ENCODE measurements at regions not wholly inside any gene's neighbourhood (a gene's known extent, or its start where the extent isn't known, plus 50 kb on each side); places are given as distances from the start of the nearest gene placed in this dataset.

DNA sequence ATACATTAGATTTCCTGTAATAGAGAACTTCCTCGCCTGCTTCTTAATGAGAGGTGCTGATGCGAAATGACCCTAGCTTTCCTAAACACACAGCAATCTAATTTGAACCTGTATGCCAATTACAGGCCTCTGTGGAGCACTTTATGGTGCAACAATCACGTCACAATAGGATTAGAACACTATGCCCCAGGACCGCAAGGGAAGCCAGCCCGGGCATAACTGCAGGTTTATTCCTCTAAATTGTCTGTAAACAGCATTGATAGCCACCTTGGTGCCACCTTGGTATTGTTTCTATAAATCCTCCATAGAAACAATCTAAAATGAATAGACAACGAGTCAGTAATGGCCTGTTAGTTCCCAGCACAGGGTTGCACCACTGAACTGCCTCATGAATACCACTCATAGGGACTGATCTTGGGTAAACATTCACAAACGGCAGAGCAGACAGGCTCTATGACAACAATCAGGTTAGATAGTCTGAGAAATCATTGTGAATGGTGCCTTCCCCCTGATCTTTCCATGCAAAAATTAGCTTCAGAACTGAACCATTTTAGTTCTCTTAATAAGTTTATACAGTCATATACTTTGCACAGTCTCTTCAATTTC, 182.5 kb upstream of the OBI1 start:
- no peaks in the 10 kb centered on the region for H3K9me3 Mint-ChIP-seq
- DNase-seq: no peak
- TF ChIP-seq, protein P1, sequence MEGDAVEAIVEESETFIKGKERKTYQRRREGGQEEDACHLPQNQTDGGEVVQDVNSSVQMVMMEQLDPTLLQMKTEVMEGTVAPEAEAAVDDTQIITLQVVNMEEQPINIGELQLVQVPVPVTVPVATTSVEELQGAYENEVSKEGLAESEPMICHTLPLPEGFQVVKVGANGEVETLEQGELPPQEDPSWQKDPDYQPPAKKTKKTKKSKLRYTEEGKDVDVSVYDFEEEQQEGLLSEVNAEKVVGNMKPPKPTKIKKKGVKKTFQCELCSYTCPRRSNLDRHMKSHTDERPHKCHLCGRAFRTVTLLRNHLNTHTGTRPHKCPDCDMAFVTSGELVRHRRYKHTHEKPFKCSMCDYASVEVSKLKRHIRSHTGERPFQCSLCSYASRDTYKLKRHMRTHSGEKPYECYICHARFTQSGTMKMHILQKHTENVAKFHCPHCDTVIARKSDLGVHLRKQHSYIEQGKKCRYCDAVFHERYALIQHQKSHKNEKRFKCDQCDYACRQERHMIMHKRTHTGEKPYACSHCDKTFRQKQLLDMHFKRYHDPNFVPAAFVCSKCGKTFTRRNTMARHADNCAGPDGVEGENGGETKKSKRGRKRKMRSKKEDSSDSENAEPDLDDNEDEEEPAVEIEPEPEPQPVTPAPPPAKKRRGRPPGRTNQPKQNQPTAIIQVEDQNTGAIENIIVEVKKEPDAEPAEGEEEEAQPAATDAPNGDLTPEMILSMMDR (IDR thresholded peaks at IDR 0.05): no peak
- H3K27me3 Mint-ChIP-seq (ENCODE audit: low read depth, poor library complexity): peaks cover 9% of the 10 kb centered on the region
- H3K36me3 Mint-ChIP-seq (ENCODE audit: low read depth): no peaks in the 10 kb centered on the region
- peaks cover 12% of the 10 kb centered on the region for H3K4me1 Mint-ChIP-seq
- H3K27ac Mint-ChIP-seq: no peak overlapping the region
- no peak overlapping the region for H3K4me3 Mint-ChIP-seq

DNA sequence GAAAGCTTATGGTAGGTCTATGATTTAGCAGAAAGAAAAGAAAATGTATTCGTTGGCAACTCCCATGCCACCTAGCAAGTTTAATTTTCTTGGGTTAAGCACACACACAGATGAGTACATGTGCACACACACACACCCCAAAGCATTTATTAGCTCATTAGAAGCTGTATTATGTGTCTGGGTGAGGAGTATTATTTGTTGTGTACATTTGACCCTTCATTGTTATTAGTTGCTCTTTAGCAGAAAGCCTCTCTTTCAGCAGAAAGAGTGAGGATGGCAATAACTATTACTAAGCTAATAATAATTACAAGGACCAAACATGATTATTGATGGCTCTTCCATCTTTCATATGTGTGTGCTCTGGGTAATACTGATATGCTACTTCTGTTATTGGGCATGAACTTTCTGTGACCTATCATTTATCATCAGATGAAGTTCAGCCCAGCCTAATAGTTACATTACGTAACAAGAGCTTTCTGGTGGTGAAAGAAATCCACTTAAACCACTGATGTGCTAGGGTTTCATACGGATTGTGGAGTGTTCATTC, 177.4 kb upstream of the OBI1 start:
- H3K27ac Mint-ChIP-seq: no peak overlapping the region
- TF ChIP-seq, protein P1 (IDR thresholded peaks at IDR 0.05): no peak
- no peaks in the 10 kb centered on the region for H3K36me3 Mint-ChIP-seq (ENCODE audit: low read depth)
- no peak for DNase-seq
- peaks cover 4% of the 10 kb centered on the region for H3K27me3 Mint-ChIP-seq (ENCODE audit: low read depth, poor library complexity)
- H3K4me1 Mint-ChIP-seq: peaks cover 39% of the 10 kb centered on the region
- H3K4me3 Mint-ChIP-seq: no peak overlapping the region
- no peaks in the 10 kb centered on the region for H3K9me3 Mint-ChIP-seq

DNA sequence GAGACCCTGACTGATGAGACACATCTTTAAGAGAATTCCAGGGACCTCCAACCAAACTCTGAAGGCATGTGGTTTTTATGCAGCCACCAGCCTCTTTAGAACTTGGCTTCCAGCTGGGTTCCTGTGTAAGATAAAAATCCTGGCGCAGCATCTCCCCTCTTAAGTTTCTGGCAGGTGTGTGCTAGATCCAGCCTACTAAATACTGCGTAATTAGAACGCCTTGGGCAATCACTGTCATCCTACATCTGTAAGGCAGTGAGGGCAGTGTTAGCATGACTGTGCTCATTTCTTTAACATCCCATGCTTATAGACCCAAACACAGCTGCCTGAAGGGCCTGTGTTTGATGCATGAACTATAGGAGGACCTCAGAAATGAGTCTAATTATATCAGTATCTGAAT, 173.5 kb upstream of the OBI1 start:
- no peak for DNase-seq
- TF ChIP-seq, protein P1 (IDR thresholded peaks at IDR 0.05): no peak
- no peaks in the 10 kb centered on the region for H3K27me3 Mint-ChIP-seq (ENCODE audit: low read depth, poor library complexity)
- H3K36me3 Mint-ChIP-seq (ENCODE audit: low read depth): no peaks in the 10 kb centered on the region
- H3K4me1 Mint-ChIP-seq: peaks cover 39% of the 10 kb centered on the region
- no peak overlapping the region for H3K4me3 Mint-ChIP-seq
- no peaks in the 10 kb centered on the region for H3K9me3 Mint-ChIP-seq
- H3K27ac Mint-ChIP-seq: no peak overlapping the region

DNA sequence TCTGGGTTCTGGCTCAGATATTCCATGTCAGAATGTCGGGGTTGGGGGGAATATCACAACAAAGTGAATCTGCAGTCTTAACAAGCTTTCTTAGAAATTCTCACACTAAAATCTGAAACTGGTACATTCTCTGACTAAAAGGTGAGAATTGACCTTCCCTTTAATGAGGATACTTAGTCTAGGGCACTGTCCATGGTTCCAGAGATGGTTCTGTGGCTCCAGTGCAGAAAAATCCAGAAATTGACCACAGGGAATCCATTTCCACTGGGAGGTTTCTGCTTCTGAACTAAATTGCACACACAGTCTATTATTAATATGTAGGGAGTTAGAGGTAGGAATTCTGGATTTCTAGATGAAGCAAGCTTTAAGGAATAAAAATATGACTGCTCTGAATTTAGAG, 171.6 kb upstream of the OBI1 start:
- no peaks in the 10 kb centered on the region for H3K9me3 Mint-ChIP-seq
- DNase-seq: no peak
- H3K27me3 Mint-ChIP-seq (ENCODE audit: low read depth, poor library complexity): no peaks in the 10 kb centered on the region
- H3K4me1 Mint-ChIP-seq: peaks cover 28% of the 10 kb centered on the region
- H3K27ac Mint-ChIP-seq: no peak overlapping the region
- H3K36me3 Mint-ChIP-seq (ENCODE audit: low read depth): no peaks in the 10 kb centered on the region
- no peak overlapping the region for H3K4me3 Mint-ChIP-seq
- TF ChIP-seq, protein P1 (IDR thresholded peaks at IDR 0.05): no peak

DNA sequence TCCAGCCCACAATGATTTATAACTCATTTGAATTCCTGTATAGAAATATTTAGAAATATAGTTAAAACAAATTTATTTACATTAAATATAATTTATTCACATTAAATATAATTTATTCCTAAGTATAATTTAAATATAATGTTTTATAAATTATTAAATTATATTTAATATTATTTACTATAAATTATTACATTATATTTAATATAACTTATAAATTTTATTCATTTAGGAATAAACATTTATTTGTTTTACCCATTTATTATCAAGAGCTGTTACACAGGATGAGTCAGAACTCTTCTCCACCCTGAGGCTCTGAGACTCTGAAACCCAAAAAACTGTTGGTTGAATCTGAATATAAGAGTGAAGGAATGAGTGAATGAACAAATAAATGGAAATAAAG, 170.9 kb upstream of the OBI1 start:
- Mint-ChIP-seq H3K27me3 (ENCODE audit: low read depth, poor library complexity) (no peaks in the 10 kb centered on the region), H3K27ac (no peak overlapping the region), H3K4me3 (no peak overlapping the region), H3K4me1 (peaks cover 21% of the 10 kb centered on the region), H3K36me3 (ENCODE audit: low read depth) (no peaks in the 10 kb centered on the region), H3K9me3 (no peaks in the 10 kb centered on the region)
- DNase-seq: no peak
- TF ChIP-seq, protein P1 (IDR thresholded peaks at IDR 0.05): no peak

DNA sequence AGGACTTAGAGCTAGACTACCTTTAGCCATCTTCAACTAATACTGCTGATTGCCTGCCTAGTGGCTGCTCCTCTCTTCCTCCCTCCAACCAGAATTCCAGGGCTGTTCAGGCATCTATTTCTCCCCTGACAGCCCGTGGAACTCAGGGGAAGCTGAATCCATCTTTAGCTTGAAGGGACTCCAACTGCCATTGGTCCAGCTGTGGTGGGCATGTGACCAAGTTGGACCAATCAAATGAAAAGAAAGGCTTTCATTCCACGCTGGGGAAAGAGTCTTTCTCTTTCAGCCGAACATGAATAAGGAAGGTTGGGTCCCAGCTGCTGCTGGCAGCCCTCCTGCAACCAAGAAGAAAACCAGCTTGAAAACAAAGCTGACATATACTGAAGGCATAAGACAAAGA, 168.5 kb upstream of the OBI1 start:
- H3K9me3 Mint-ChIP-seq: peaks cover 4% of the 10 kb centered on the region
- no peaks in the 10 kb centered on the region for H3K27me3 Mint-ChIP-seq (ENCODE audit: low read depth, poor library complexity)
- no peaks in the 10 kb centered on the region for H3K36me3 Mint-ChIP-seq (ENCODE audit: low read depth)
- TF ChIP-seq, protein P1 (IDR thresholded peaks at IDR 0.05): no peak
- no peak overlapping the region for H3K27ac Mint-ChIP-seq
- no peak overlapping the region for H3K4me3 Mint-ChIP-seq
- H3K4me1 Mint-ChIP-seq: peaks cover under 1% of the 10 kb centered on the region
- DNase-seq: no peak

Data from nephron progenitor cell (in vitro differentiated cells).